ENCODE measurements at regions not wholly inside any gene's neighbourhood (a gene's known extent, or its start where the extent isn't known, plus 50 kb on each side); places are given as distances from the start of the nearest gene placed in this dataset.

GRCh38 chr7:96921231-96921630 is 84.1 kb upstream of the DLX6 start:
- DNase-seq: no peak
- Histone ChIP-seq H4K20me1 (ENCODE audit: control insufficient read depth, insufficient read depth, insufficient read length) (no peaks in the 10 kb centered on the region), H3K4ac (ENCODE audit: low read depth, low read length) (no peak overlapping the region), H3K79me2 (ENCODE audit: insufficient read depth, low read length) (no peaks in the 10 kb centered on the region), H2BK12ac (ENCODE audit: insufficient read length, low read depth, low read length) (no peak overlapping the region), H3K14ac (ENCODE audit: insufficient read depth, low read length) (no peak overlapping the region; the same call in 1 of the 2 replicates), H2BK20ac (ENCODE audit: low read depth, low read length, poor library complexity, severe bottlenecking) (no peak overlapping the region), H2BK120ac (ENCODE audit: low read depth, low read length, poor library complexity, severe bottlenecking) (no peak overlapping the region), H3K4me1 (ENCODE audit: insufficient read depth, low read length) (peaks cover 3% of the 10 kb centered on the region; the same call in 1 of the 2 replicates), H3K27ac (ENCODE audit: insufficient read length, low read depth, low read length) (no peak overlapping the region), H3K9me3 (ENCODE audit: control insufficient read depth, low read depth, low read length) (no peaks in the 10 kb centered on the region), H2AK5ac (ENCODE audit: insufficient read length, low read length) (no peak overlapping the region), H3K23me2 (ENCODE audit: insufficient read length, low read depth, low read length, poor library complexity, severe bottlenecking) (no peaks in the 10 kb centered on the region), H3K56ac (ENCODE audit: insufficient read length, low read depth, low read length) (no peak overlapping the region), H3K79me1 (ENCODE audit: insufficient read depth, low read depth, low read length, poor library complexity, severe bottlenecking) (no peaks in the 10 kb centered on the region), H3T11ph (ENCODE audit: low read length) (no peak overlapping the region), H2BK15ac (ENCODE audit: low read depth, low read length) (no peak overlapping the region), H4K91ac (ENCODE audit: insufficient read length, low read depth, low read length) (no peak overlapping the region), H3K18ac (ENCODE audit: insufficient read length, low read depth, low read length) (no peak overlapping the region), H4K8ac (replicated peaks; ENCODE audit: insufficient read length, low read depth, low read length) (no peak overlapping the region), H4K5ac (ENCODE audit: insufficient read length, low read depth, low read length) (no peak overlapping the region), H3K23ac (ENCODE audit: insufficient read length, low read depth, low read length) (no peak overlapping the region), H3K27me3 (ENCODE audit: insufficient read depth, low read length) (no peaks in the 10 kb centered on the region), H2AFZ (ENCODE audit: low read length) (no peak overlapping the region), H3K9ac (ENCODE audit: extremely low read depth, insufficient read length, low read length) (no peak overlapping the region), H3K4me2 (ENCODE audit: insufficient read depth, insufficient read length, low read length) (no peak overlapping the region), H2BK5ac (ENCODE audit: insufficient read length, low read length) (no peak overlapping the region)
- Mint-ChIP-seq H3K27ac (no peak overlapping the region), H3K27me3 (ENCODE audit: low read depth) (peaks cover 3% of the 10 kb centered on the region; the same call in 1 of the 2 replicates), H3K4me1 (peaks cover 17 to 19% of the 10 kb centered on the region in 2 experiments), H3K9me3 (peaks cover 0 to 2% of the 10 kb centered on the region in 2 experiments; a peak in 1 of 5 replicates), H3K4me3 (no peak overlapping the region), H3K36me3 (ENCODE audit: insufficient read depth in 1 of 3, low read depth in 3 of 3) (0 out of 7 replicates have a peak, but pooled peaks cover 0 to 4% (median 0%) of the 10 kb centered on the region in 3 experiments)
- WGBS (ENCODE audit: extremely low coverage, insufficient read length, low lambda C conversion rate): no CpG with 5 or more reads among the region's 5 CpGs
- TF ChIP-seq CTCF (conservative IDR thresholded peaks at IDR 0.05): no peak
